Amygdala (tissue), 56 donors: ENCODE measurements at regions not wholly inside any gene's neighbourhood (a gene's known extent, or its start where the extent isn't known, plus 50 kb on each side); places are given as distances from the start of the nearest gene placed in this dataset.

Experiments used
- DNase-seq, 56 donors: peaks; one replicate each; lab custom pipeline; 2025; lab: John Stamatoyannopoulos, UW

- no peak for DNase-seq
Measured at GRCh38 chr18:7341581-7342337, 110.9 kb downstream of the LRRC30 start.

- DNase-seq = no peak
Measured at GRCh38 chr18:7349181-7349837, 118.4 kb downstream of the LRRC30 start.

- DNase-seq = no peak
Measured at GRCh38 chr18:7358989-7359726, 128.3 kb downstream of the LRRC30 start.

- DNase-seq = no peak
Measured at GRCh38 chr18:7360606-7361170, 129.8 kb downstream of the LRRC30 start.

GRCh38 chr18:7363338-7363737 lies 132.4 kb downstream of the LRRC30 start:
- no peak for DNase-seq

GRCh38 chr18:7366597-7366996 lies 135.7 kb downstream of the LRRC30 start:
- DNase-seq = no peak

- DNase-seq = no peak
Measured at GRCh38 chr18:7367336-7367735, 136.4 kb downstream of the LRRC30 start.

- no peak for DNase-seq
Measured at GRCh38 chr18:7369006-7369405, 138.1 kb downstream of the LRRC30 start.

- DNase-seq = peak in 1 of 56 donors; percentile 1
Measured at GRCh38 chr18:7370375-7370774, 139.5 kb downstream of the LRRC30 start.

GRCh38 chr18:7370802-7371201 lies 139.9 kb downstream of the LRRC30 start:
- DNase-seq = no peak

GRCh38 chr18:7373441-7373840 lies 142.6 kb downstream of the LRRC30 start:
- no peak for DNase-seq

GRCh38 chr18:7381307-7381706 lies 150.4 kb downstream of the LRRC30 start:
- DNase-seq = no peak

- no peak for DNase-seq
Measured at GRCh38 chr18:7382328-7383001, 151.6 kb downstream of the LRRC30 start.

GRCh38 chr18:7383002-7383980 lies 152.4 kb downstream of the LRRC30 start:
- no peak for DNase-seq

GRCh38 chr18:7388741-7389140 lies 157.9 kb downstream of the LRRC30 start:
- DNase-seq = no peak

- DNase-seq = no peak
Measured at GRCh38 chr18:7390731-7391492, 160.0 kb downstream of the LRRC30 start.

- DNase-seq = no peak
Measured at GRCh38 chr18:7393080-7393479, 162.2 kb downstream of the LRRC30 start.

GRCh38 chr18:7394050-7394659 lies 163.3 kb downstream of the LRRC30 start:
- DNase-seq = no peak
